IMR-90 (cell line): ENCODE measurements at regions not wholly inside any gene's neighbourhood (a gene's known extent, or its start where the extent isn't known, plus 50 kb on each side); places are given as distances from the start of the nearest gene placed in this dataset.

Source experiments
- ATAC-seq: fragments of 200-7000 bp; cut with Tn5 transposase; 2 replicates; pipeline ENCODE4 v1.9.1; 2020; ENCODE audit warnings: low read depth, mild to moderate bottlenecking, moderate library complexity
- BruUV-seq: library from RNA; stranded (reverse); fragments of 400-500 nt; replicated peaks from 2 replicates; lab custom pipeline; 2021; lab: Mats Ljungman, UMichigan
- CTCF ChIA-PET: fragments of 300-600 bp; formaldehyde crosslinking; extraction: SDS; loops from one replicate; lab custom pipeline; 2021; ENCODE audit warnings: antibody characterized with exemption; lab: Yijun Ruan, JAX
- POLR2A ChIA-PET: fragments of 300-600 bp; sonication (Branson Sonifier 250); formaldehyde crosslinking; loops from one replicate; lab custom pipeline; 2022; ENCODE audit warnings: antibody characterized with exemption; ENCODE audit not compliant: unreplicated experiment; lab: Charles Lee
- DNase-seq: peaks from one replicate; pipeline ENCODE4 v3.0.0; 2013
- H2AFZ ChIP-seq: replicated peaks from 2 replicates; pipeline ENCODE3; 2013; ENCODE audit warnings: low read length, mild to moderate bottlenecking; ENCODE audit not compliant: poor library complexity
- H2AK5ac ChIP-seq: 2 replicates; pipeline ENCODE4 v1.6.1; 2013; ENCODE audit warnings: low read depth, low read length, inconsistent platforms
- H2AK9ac ChIP-seq: replicated peaks from 2 replicates; pipeline ENCODE3; 2013; ENCODE audit warnings: mild to moderate bottlenecking, low read depth, low read length, moderate library complexity; ENCODE audit not compliant: poor library complexity
- H2BK120ac ChIP-seq: 2 replicates; pipeline ENCODE4 v1.6.1; 2013; ENCODE audit warnings: low read depth, low read length, inconsistent platforms
- H2BK15ac ChIP-seq: 3 replicates; pipeline ENCODE4 v1.6.1; 2013; ENCODE audit warnings: low read depth, low read length, inconsistent platforms
- H2BK20ac ChIP-seq: 2 replicates; pipeline ENCODE4 v1.6.1; 2013; ENCODE audit warnings: low read depth, mild to moderate bottlenecking, inconsistent platforms, low read length, moderate library complexity
- H2BK5ac ChIP-seq: 2 replicates; pipeline ENCODE4 v1.6.1; 2013; ENCODE audit warnings: mild to moderate bottlenecking, low read depth, low read length, inconsistent platforms; ENCODE audit not compliant: poor library complexity, severe bottlenecking
- H3K14ac ChIP-seq: replicated peaks from 2 replicates; pipeline ENCODE4 v1.6.1; 2013; ENCODE audit warnings: low read depth, low read length, inconsistent platforms
- H3K18ac ChIP-seq: 2 replicates; pipeline ENCODE4 v1.6.1; 2013; ENCODE audit warnings: low read depth, low read length, control low read depth
- H3K23ac ChIP-seq: 2 replicates; pipeline ENCODE4 v1.6.1; 2013; ENCODE audit warnings: low read depth, low read length, inconsistent platforms
- H3K27ac ChIP-seq: 2 replicates; pipeline ENCODE4 v1.5.1; 2013; ENCODE audit warnings: mild to moderate bottlenecking, control low read depth, low read length; ENCODE audit not compliant: insufficient read depth
- H3K27me3 ChIP-seq: 2 replicates; pipeline ENCODE4 v1.6.1; 2013; ENCODE audit warnings: low read length; ENCODE audit not compliant: control insufficient read depth, insufficient read depth
- H3K36me3 ChIP-seq: 2 replicates; pipeline ENCODE4 v1.6.1; 2013; ENCODE audit warnings: low read length, mixed read lengths; ENCODE audit not compliant: control insufficient read depth, insufficient read depth
- H3K4ac ChIP-seq: 2 replicates; pipeline ENCODE4 v1.6.1; 2013; ENCODE audit warnings: low read depth, low read length, inconsistent platforms
- H3K4me1 ChIP-seq: 2 replicates; pipeline ENCODE4 v1.6.1; 2013; ENCODE audit warnings: low read length, mixed read lengths; ENCODE audit not compliant: control insufficient read depth, insufficient read depth
- H3K4me2 ChIP-seq: 2 replicates; pipeline ENCODE4 v1.6.1; 2013; ENCODE audit warnings: low read depth, mild to moderate bottlenecking, control low read depth, low read length, moderate library complexity
- H3K4me3 ChIP-seq: 2 replicates; pipeline ENCODE4 v1.5.1; 2013; ENCODE audit warnings: low read depth, mild to moderate bottlenecking, control low read depth, low read length, moderate library complexity; ENCODE audit not compliant: insufficient read depth
- H3K56ac ChIP-seq: 2 replicates; pipeline ENCODE4 v1.6.1; 2013; ENCODE audit warnings: low read length, inconsistent platforms; ENCODE audit not compliant: insufficient read depth; ENCODE audit errors: extremely low read depth
- H3K79me1 ChIP-seq, 2 experiments: 2 replicates each; pipeline ENCODE4 v1.6.1; 2013; ENCODE audit warnings: low read length in 2 of 2, inconsistent platforms in 1 of 2, low read depth in 1 of 2
- H3K9ac ChIP-seq: 2 replicates; pipeline ENCODE4 v1.6.1; 2013; ENCODE audit warnings: low read depth, low read length, control low read depth
- H3K9me1 ChIP-seq: 2 replicates; pipeline ENCODE4 v1.6.1; 2013; ENCODE audit warnings: low read length, inconsistent platforms; ENCODE audit not compliant: insufficient read depth
- H3K9me3 ChIP-seq: 2 replicates; pipeline ENCODE4 v1.6.1; 2013; ENCODE audit warnings: low read length; ENCODE audit not compliant: control insufficient read depth, insufficient read depth
- H4K20me1 ChIP-seq: 2 replicates; pipeline ENCODE4 v1.6.1; 2013; ENCODE audit warnings: low read length, inconsistent platforms; ENCODE audit not compliant: insufficient read depth
- H4K5ac ChIP-seq: 2 replicates; pipeline ENCODE4 v1.6.1; 2013; ENCODE audit warnings: mild to moderate bottlenecking, low read depth, low read length, control low read depth
- H4K8ac ChIP-seq, 2 experiments: 2 replicates each; pipeline ENCODE4 v1.6.1; 2013; ENCODE audit warnings: low read depth in 2 of 2, low read length in 2 of 2, control low read depth in 1 of 2, inconsistent platforms in 1 of 2
- H4K91ac ChIP-seq: 2 replicates; pipeline ENCODE4 v1.6.1; 2013; ENCODE audit warnings: low read depth, low read length, inconsistent platforms; ENCODE audit not compliant: insufficient read depth
- BHLHE40 ChIP-seq: fragments of 150-350 bp; IDR thresholded peaks from 2 replicates; pipeline ENCODE4 v1.6.1; 2016; ENCODE audit warnings: mild to moderate bottlenecking, low read depth, low read length
- CEBPB ChIP-seq: IDR thresholded peaks from 2 replicates; pipeline ENCODE4 v1.6.1; 2012; ENCODE audit warnings: low read depth, low read length, improper control_type of control experiment
- ELK1 ChIP-seq: fragments of 150-350 bp; IDR thresholded peaks from 2 replicates; pipeline ENCODE4 v1.6.1; 2016; ENCODE audit warnings: low read depth, mild to moderate bottlenecking, low read length, moderate library complexity, borderline replicate concordance
- RAD21 ChIP-seq: IDR thresholded peaks from 2 replicates; pipeline ENCODE4 v1.6.1; 2012; ENCODE audit warnings: low read length, improper control_type of control experiment
- SMC3 ChIP-seq: fragments of 150-350 bp; IDR thresholded peaks from 2 replicates; pipeline ENCODE4 v1.6.1; 2016; ENCODE audit warnings: low read depth, mild to moderate bottlenecking, antibody characterized with exemption, low read length, moderate library complexity
- USF2 ChIP-seq: fragments of 150-350 bp; IDR thresholded peaks from 2 replicates; pipeline ENCODE4 v1.6.1; 2017; ENCODE audit warnings: mild to moderate bottlenecking, antibody characterized with exemption, low read length, low read depth
- WGBS, 2 experiments: methylation state at CpG; one replicate each; pipeline versions ENCODE4 v1.1.5 to v1.1.7; 2013; ENCODE audit warnings: missing lambda C conversion rate in 2 of 2; ENCODE audit not compliant: insufficient read length in 1 of 2; ENCODE audit errors: extremely low coverage in 2 of 2; 5-methylcytosine and 5-hydroxymethylcytosine counted together
- dilution Hi-C: fragments of 300-500 bp; cut with HindIII; formaldehyde crosslinking; loops from one replicate; pipeline ENCODE4 v1.14.3; 2018; ENCODE audit warnings: low sequenced_read_pairs; ENCODE audit not compliant: unreplicated experiment
- in situ Hi-C: fragments of 300-500 bp; cut with MboI; formaldehyde crosslinking; loops from 3 replicates; pipeline ENCODE4 v1.14.3; 2019; ENCODE audit warnings: low sequenced_read_pairs, inconsistent platforms, mixed read lengths
- intact Hi-C: fragments of 100-400 bp; cut with micrococcal nuclease; formaldehyde crosslinking; loops from 2 replicates; pipeline ENCODE4 v1.10.0; 2022

GRCh38 chr1:166671627-166672026, 167.6 kb upstream of the POGK start:
- no peak overlapping the region for H4K91ac ChIP-seq
- POLR2A ChIA-PET = no interaction called here
- no peak overlapping the region for H2AK9ac ChIP-seq
- ATAC-seq (no peak), DNase-seq (no peak)
- no peak overlapping the region for H3K56ac ChIP-seq
- H3K14ac ChIP-seq = no peak overlapping the region
- H4K8ac ChIP-seq = no peak overlapping the region
- intact Hi-C loops (no loop called here), in situ Hi-C loops (no loop called here), dilution Hi-C loops (no loop called here)
- CTCF ChIA-PET = no interaction called here
- H3K79me1 ChIP-seq = no peaks in the 10 kb centered on the region
- H4K20me1 ChIP-seq = no peaks in the 10 kb centered on the region
- H2BK5ac ChIP-seq = no peak overlapping the region
- H3K9ac ChIP-seq = no peak overlapping the region
- H2BK20ac ChIP-seq = no peak overlapping the region
- no peaks in the 10 kb centered on the region for H3K27me3 ChIP-seq
- no peak overlapping the region for H3K4me3 ChIP-seq
- no peak overlapping the region for H3K4me2 ChIP-seq
- H3K23ac ChIP-seq = no peak overlapping the region
- no peaks in the 10 kb centered on the region for H3K4me1 ChIP-seq
- H2BK15ac ChIP-seq = no peak overlapping the region
- peaks cover 10% of the 10 kb centered on the region; the same call in 1 of the 2 replicates for H3K9me3 ChIP-seq
- H3K9me1 ChIP-seq = no peaks in the 10 kb centered on the region
- no peak overlapping the region for H2AFZ ChIP-seq
- H2AK5ac ChIP-seq = no peak overlapping the region
- no CpG with 5 or more reads among the region's 3 CpGs for WGBS, 2 experiments
- no peak overlapping the region for H3K4ac ChIP-seq
- H3K27ac ChIP-seq = no peak overlapping the region
- BruUV-seq = no TSS peak
- no peak overlapping the region for H4K5ac ChIP-seq
- no peak overlapping the region for H2BK120ac ChIP-seq
- H3K36me3 ChIP-seq = no peaks in the 10 kb centered on the region
- H3K18ac ChIP-seq = no peak overlapping the region
- TF ChIP-seq ELK1 (no peak), RAD21 (no peak), USF2 (no peak), CEBPB (no peak), BHLHE40 (no peak), SMC3 (no peak)
